Ishikawa (cell line): ENCODE measurements at regions not wholly inside any gene's neighbourhood (a gene's known extent, or its start where the extent isn't known, plus 50 kb on each side); places are given as distances from the start of the nearest gene placed in this dataset.

Experiments
- CEBPB ChIP-seq: IDR thresholded peaks from 2 replicates; pipeline ENCODE4 v1.6.1; 2012
- EGR1 ChIP-seq: IDR thresholded peaks from 2 replicates; pipeline ENCODE4 v1.6.1; 2012
- NFIC ChIP-seq: IDR thresholded peaks from 2 replicates; pipeline ENCODE4 v1.6.1; 2012
- YY1 ChIP-seq: IDR thresholded peaks from 2 replicates; pipeline ENCODE4 v1.6.1; 2012; ENCODE audit warnings: low read depth
- TF ChIP-seq, protein P1 (sequence below): IDR thresholded peaks from 2 replicates; pipeline ENCODE4 v1.6.1; 2012

DNA sequence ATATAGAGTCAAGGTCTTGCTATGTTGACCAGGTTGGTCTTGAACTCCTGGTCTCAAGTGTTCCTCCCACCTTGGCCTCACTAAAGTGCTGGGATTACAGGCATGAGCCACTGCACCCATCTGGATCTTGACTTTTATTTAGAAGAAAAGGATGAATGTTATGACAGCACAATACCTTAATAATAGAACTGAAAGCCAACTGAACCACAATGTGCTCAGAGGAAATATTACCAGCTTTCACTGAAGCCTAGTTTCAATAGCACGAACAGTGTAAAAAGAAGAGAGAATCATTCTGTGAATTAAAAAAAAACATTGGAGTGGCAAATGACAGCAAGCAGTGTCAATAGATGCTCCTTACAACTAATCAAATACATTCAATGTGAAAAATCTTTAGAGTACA, 239.2 kb upstream of the RMST start:
- TF ChIP-seq, protein P1, sequence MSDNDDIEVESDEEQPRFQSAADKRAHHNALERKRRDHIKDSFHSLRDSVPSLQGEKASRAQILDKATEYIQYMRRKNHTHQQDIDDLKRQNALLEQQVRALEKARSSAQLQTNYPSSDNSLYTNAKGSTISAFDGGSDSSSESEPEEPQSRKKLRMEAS: no peak
- no peak for TF ChIP-seq NFIC
- no peak for TF ChIP-seq EGR1
- TF ChIP-seq CEBPB: no peak
- TF ChIP-seq YY1: no peak
